Smooth muscle cell (in vitro differentiated cells): ENCODE measurements at regions not wholly inside any gene's neighbourhood (a gene's known extent, or its start where the extent isn't known, plus 50 kb on each side); places are given as distances from the start of the nearest gene placed in this dataset.

ENCODE experiments used
- DNase-seq: peaks from one replicate; lab custom pipeline; 2025; ENCODE audit not compliant: unreplicated experiment; lab: John Stamatoyannopoulos, UW
- H2AFZ ChIP-seq: fragments of 200-600 bp; sonication (generic); 2 replicates; pipeline ENCODE4 v1.6.0; 2016; ENCODE audit warnings: antibody characterized with exemption, low read depth, mild to moderate bottlenecking
- H3F3A ChIP-seq: fragments of 200-600 bp; sonication (generic); 2 replicates; pipeline ENCODE4 v1.6.0; 2017; ENCODE audit warnings: antibody characterized with exemption, low read depth
- H3K27ac ChIP-seq: fragments of 200-600 bp; sonication (generic); 2 replicates; pipeline ENCODE4 v1.5.1; 2016; ENCODE audit warnings: low read depth, mild to moderate bottlenecking
- H3K27me3 ChIP-seq: fragments of 200-600 bp; sonication (generic); 2 replicates; pipeline ENCODE4 v1.6.1; 2016; ENCODE audit warnings: low read depth, mild to moderate bottlenecking
- H3K36me3 ChIP-seq: fragments of 200-600 bp; sonication (generic); 2 replicates; pipeline ENCODE4 v1.5.1; 2016; ENCODE audit warnings: low read depth
- H3K4me1 ChIP-seq: fragments of 200-600 bp; sonication (generic); 2 replicates; pipeline ENCODE4 v1.5.1; 2016; ENCODE audit warnings: low read depth
- H3K4me2 ChIP-seq: fragments of 200-600 bp; sonication (generic); 2 replicates; pipeline ENCODE4 v1.6.0; 2016; ENCODE audit warnings: mild to moderate bottlenecking
- H3K4me3 ChIP-seq: fragments of 200-600 bp; sonication (generic); 2 replicates; pipeline ENCODE4 v1.5.1; 2016; ENCODE audit warnings: mild to moderate bottlenecking
- H3K79me2 ChIP-seq: fragments of 200-600 bp; sonication (generic); 2 replicates; pipeline ENCODE4 v1.6.0; 2016; ENCODE audit warnings: low read depth, mild to moderate bottlenecking
- H3K9ac ChIP-seq: fragments of 200-600 bp; sonication (generic); 2 replicates; pipeline ENCODE4 v1.6.0; 2016; ENCODE audit warnings: low read depth
- H3K9me3 ChIP-seq: fragments of 200-600 bp; sonication (generic); replicated peaks from 2 replicates; pipeline ENCODE4 v1.5.1; 2016; ENCODE audit warnings: low read depth
- H4K20me1 ChIP-seq: fragments of 200-600 bp; sonication (generic); 2 replicates; pipeline ENCODE4 v1.6.0; 2016; ENCODE audit warnings: low read depth
- WGBS: methylation state at CpG from one replicate; pipeline ENCODE4 v1.1.7; 2016; ENCODE audit warnings: low lambda C conversion rate; 5-methylcytosine and 5-hydroxymethylcytosine counted together
- TF ChIP-seq, protein P1 (sequence below): fragments of 200-600 bp; sonication (generic); IDR thresholded peaks from 2 replicates; pipeline ENCODE4 v1.5.1; 2017; ENCODE audit warnings: borderline replicate concordance, mild to moderate bottlenecking, antibody characterized with exemption; ENCODE audit not compliant: insufficient read depth, poor library complexity, severe bottlenecking

- Histone ChIP-seq H3K4me2 (peak overlapping the region; percentile 68), H3K9me3 (no peaks in the 10 kb centered on the region), H3K79me2 (no peaks in the 10 kb centered on the region), H2AFZ (no peak overlapping the region), H4K20me1 (no peaks in the 10 kb centered on the region), H3K27ac (peak overlapping the region; percentile 99), H3K36me3 (no peaks in the 10 kb centered on the region), H3K4me3 (no peak overlapping the region), H3K9ac (peak overlapping the region; percentile 69), H3F3A (peaks cover 25% of the 10 kb centered on the region), H3K27me3 (no peaks in the 10 kb centered on the region), H3K4me1 (peaks cover 7% of the 10 kb centered on the region)
- TF ChIP-seq, protein P1, sequence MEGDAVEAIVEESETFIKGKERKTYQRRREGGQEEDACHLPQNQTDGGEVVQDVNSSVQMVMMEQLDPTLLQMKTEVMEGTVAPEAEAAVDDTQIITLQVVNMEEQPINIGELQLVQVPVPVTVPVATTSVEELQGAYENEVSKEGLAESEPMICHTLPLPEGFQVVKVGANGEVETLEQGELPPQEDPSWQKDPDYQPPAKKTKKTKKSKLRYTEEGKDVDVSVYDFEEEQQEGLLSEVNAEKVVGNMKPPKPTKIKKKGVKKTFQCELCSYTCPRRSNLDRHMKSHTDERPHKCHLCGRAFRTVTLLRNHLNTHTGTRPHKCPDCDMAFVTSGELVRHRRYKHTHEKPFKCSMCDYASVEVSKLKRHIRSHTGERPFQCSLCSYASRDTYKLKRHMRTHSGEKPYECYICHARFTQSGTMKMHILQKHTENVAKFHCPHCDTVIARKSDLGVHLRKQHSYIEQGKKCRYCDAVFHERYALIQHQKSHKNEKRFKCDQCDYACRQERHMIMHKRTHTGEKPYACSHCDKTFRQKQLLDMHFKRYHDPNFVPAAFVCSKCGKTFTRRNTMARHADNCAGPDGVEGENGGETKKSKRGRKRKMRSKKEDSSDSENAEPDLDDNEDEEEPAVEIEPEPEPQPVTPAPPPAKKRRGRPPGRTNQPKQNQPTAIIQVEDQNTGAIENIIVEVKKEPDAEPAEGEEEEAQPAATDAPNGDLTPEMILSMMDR: no peak
- WGBS: 63% methylated on average over 9 of the region's 9 CpGs
- DNase-seq: no peak
Observed at GRCh38 chr3:171967932-171968678, 71.3 kb upstream of the FNDC3B start.

GRCh38 chr3:171970301-171970788, 69.0 kb upstream of the FNDC3B start:
- H3K27me3 ChIP-seq: no peaks in the 10 kb centered on the region
- peak overlapping the region; percentile 62 for H3K4me2 ChIP-seq
- TF ChIP-seq, protein P1: no peak
- no peak overlapping the region for H2AFZ ChIP-seq
- no peaks in the 10 kb centered on the region for H3K9me3 ChIP-seq
- peak overlapping the region; percentile 91 for H3K27ac ChIP-seq
- H3K4me1 ChIP-seq: peaks cover 7% of the 10 kb centered on the region
- H4K20me1 ChIP-seq: no peaks in the 10 kb centered on the region
- no peaks in the 10 kb centered on the region for H3K79me2 ChIP-seq
- peaks cover 25% of the 10 kb centered on the region for H3F3A ChIP-seq
- WGBS: 36% methylated on average over 1 of the region's 1 CpG
- DNase-seq: no peak
- H3K4me3 ChIP-seq: no peak overlapping the region
- H3K36me3 ChIP-seq: no peaks in the 10 kb centered on the region
- peak overlapping the region; percentile 54 for H3K9ac ChIP-seq

DNA sequence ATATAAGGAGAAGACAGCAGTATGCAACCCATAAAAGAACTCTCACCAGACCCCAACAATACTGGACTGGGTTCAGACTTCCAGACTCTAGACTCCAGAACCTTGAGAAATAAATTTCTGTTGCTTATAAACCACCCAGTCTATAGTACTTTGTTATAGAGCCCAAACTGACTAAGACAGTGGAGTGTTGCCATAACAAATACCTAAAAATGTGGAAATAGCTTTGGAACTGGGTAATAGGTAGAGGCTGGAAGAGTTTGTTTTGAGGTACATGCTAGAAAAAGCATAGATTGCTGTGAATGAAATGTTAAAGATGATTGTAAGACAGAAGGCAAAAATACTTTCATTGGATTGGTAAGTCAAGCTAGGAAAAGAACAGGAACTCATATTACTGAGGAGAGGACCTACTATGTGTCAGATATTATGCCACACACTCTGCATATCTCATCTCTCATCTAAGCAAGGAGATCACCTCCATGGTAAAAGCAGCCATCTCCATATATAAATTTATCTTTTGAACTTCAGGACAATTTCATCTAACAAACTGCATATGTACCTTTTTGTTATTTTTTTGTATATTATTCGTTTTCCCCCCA, 67.4 kb upstream of the FNDC3B start:
- no peaks in the 10 kb centered on the region for H4K20me1 ChIP-seq

More for the DNA sequence above, 67.4 kb upstream of the FNDC3B start:
- peaks cover 11% of the 10 kb centered on the region for H3K4me1 ChIP-seq
- DNase-seq: no peak
- 92% methylated on average over 1 of the region's 1 CpG for WGBS
- peaks cover 15% of the 10 kb centered on the region for H3F3A ChIP-seq
- H3K4me2 ChIP-seq: no peak overlapping the region
- H2AFZ ChIP-seq: no peak overlapping the region
- TF ChIP-seq, protein P1: no peak
- H3K27me3 ChIP-seq: no peaks in the 10 kb centered on the region
- H3K36me3 ChIP-seq: no peaks in the 10 kb centered on the region
- peak overlapping the region; percentile 91 for H3K27ac ChIP-seq
- H3K9ac ChIP-seq: no peak overlapping the region
- H3K9me3 ChIP-seq: no peaks in the 10 kb centered on the region
- H3K79me2 ChIP-seq: no peaks in the 10 kb centered on the region
- H3K4me3 ChIP-seq: no peak overlapping the region
